HL-60 (cell line): ENCODE measurements at regions not wholly inside any gene's neighbourhood (a gene's known extent, or its start where the extent isn't known, plus 50 kb on each side); places are given as distances from the start of the nearest gene placed in this dataset.
"Not testable (repeated sequence)": the region's sequence is repeated elsewhere in the genome, so short reads cannot be mapped to it uniquely, and the experiment has no call there.

ENCODE experiments used
- DNase-seq, 2 experiments: peaks; one replicate each; pipeline ENCODE4 v3.0.0-alpha.2; 2010 to 2020; ENCODE audit warnings: low read depth in 1 of 2, low spot score in 1 of 2
- H3K27ac ChIP-seq: fragments of 250-450 bp; sonication (Bioruptor Pico); replicated peaks from 2 replicates; pipeline ENCODE4 v1.5.1; 2020; ENCODE audit warnings: mild to moderate bottlenecking, moderate library complexity
- H3K27me3 ChIP-seq: fragments of 250-450 bp; sonication (Bioruptor Pico); 2 replicates; pipeline ENCODE4 v1.5.1; 2021; ENCODE audit warnings: mild to moderate bottlenecking, moderate library complexity; ENCODE audit not compliant: insufficient read depth, poor library complexity, severe bottlenecking
- H3K4me3 ChIP-seq: replicated peaks from 2 replicates; pipeline ENCODE4 v1.5.1; 2011; ENCODE audit warnings: mild to moderate bottlenecking, control low read depth, low read length; ENCODE audit not compliant: insufficient read depth
- GABPA ChIP-seq: IDR thresholded peaks from 2 replicates; pipeline ENCODE4 v1.6.1; 2012; ENCODE audit warnings: low read depth
- POLR2AphosphoS5 ChIP-seq: IDR thresholded peaks from 2 replicates; pipeline ENCODE4 v1.6.1; 2012; ENCODE audit warnings: low read depth
- SPI1 ChIP-seq: IDR thresholded peaks from 2 replicates; pipeline ENCODE4 v1.6.1; 2012; ENCODE audit warnings: low read depth, mild to moderate bottlenecking, borderline replicate concordance
- TF ChIP-seq, protein P1 (sequence below): IDR thresholded peaks from one replicate; pipeline ENCODE4 v1.5.1; 2011; ENCODE audit warnings: low read length, control low read depth, inconsistent platforms; ENCODE audit not compliant: insufficient read depth
- TF ChIP-seq, protein P2 (sequence below): IDR thresholded peaks from 2 replicates; pipeline ENCODE4 v1.6.1; 2012; ENCODE audit warnings: low read depth; ENCODE audit not compliant: insufficient replicate concordance

DNA sequence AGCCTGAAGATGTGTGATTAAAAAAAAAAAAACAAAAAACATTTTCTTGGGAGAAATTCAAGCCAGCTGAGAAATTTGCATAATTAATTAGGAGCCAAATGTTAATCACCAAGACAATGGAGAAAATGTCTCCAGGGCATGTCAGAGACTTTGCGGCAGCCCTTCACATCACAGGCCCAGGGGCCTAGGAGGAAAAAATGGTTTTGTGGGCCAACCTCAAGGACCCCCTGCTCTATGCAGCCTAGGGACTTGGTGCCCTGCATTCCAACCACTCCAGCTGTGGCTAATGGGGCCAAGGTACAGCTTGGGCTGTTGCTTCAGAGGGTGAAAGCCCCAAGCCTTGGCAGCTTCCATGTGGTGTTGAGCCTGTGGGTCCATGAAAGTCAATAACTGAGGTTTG, 241.9 kb upstream of the THUMPD2 start:
- DNase-seq = no peak
- Histone ChIP-seq H3K27me3 (no peaks in the 10 kb centered on the region), H3K4me3 (no peak overlapping the region), H3K27ac (no peak overlapping the region)
- TF ChIP-seq, protein P1, sequence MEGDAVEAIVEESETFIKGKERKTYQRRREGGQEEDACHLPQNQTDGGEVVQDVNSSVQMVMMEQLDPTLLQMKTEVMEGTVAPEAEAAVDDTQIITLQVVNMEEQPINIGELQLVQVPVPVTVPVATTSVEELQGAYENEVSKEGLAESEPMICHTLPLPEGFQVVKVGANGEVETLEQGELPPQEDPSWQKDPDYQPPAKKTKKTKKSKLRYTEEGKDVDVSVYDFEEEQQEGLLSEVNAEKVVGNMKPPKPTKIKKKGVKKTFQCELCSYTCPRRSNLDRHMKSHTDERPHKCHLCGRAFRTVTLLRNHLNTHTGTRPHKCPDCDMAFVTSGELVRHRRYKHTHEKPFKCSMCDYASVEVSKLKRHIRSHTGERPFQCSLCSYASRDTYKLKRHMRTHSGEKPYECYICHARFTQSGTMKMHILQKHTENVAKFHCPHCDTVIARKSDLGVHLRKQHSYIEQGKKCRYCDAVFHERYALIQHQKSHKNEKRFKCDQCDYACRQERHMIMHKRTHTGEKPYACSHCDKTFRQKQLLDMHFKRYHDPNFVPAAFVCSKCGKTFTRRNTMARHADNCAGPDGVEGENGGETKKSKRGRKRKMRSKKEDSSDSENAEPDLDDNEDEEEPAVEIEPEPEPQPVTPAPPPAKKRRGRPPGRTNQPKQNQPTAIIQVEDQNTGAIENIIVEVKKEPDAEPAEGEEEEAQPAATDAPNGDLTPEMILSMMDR = no peak
- TF ChIP-seq SPI1 (no peak), POLR2AphosphoS5 (no peak), GABPA (no peak)
- TF ChIP-seq, protein P2, sequence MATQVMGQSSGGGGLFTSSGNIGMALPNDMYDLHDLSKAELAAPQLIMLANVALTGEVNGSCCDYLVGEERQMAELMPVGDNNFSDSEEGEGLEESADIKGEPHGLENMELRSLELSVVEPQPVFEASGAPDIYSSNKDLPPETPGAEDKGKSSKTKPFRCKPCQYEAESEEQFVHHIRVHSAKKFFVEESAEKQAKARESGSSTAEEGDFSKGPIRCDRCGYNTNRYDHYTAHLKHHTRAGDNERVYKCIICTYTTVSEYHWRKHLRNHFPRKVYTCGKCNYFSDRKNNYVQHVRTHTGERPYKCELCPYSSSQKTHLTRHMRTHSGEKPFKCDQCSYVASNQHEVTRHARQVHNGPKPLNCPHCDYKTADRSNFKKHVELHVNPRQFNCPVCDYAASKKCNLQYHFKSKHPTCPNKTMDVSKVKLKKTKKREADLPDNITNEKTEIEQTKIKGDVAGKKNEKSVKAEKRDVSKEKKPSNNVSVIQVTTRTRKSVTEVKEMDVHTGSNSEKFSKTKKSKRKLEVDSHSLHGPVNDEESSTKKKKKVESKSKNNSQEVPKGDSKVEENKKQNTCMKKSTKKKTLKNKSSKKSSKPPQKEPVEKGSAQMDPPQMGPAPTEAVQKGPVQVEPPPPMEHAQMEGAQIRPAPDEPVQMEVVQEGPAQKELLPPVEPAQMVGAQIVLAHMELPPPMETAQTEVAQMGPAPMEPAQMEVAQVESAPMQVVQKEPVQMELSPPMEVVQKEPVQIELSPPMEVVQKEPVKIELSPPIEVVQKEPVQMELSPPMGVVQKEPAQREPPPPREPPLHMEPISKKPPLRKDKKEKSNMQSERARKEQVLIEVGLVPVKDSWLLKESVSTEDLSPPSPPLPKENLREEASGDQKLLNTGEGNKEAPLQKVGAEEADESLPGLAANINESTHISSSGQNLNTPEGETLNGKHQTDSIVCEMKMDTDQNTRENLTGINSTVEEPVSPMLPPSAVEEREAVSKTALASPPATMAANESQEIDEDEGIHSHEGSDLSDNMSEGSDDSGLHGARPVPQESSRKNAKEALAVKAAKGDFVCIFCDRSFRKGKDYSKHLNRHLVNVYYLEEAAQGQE = no peak

DNA sequence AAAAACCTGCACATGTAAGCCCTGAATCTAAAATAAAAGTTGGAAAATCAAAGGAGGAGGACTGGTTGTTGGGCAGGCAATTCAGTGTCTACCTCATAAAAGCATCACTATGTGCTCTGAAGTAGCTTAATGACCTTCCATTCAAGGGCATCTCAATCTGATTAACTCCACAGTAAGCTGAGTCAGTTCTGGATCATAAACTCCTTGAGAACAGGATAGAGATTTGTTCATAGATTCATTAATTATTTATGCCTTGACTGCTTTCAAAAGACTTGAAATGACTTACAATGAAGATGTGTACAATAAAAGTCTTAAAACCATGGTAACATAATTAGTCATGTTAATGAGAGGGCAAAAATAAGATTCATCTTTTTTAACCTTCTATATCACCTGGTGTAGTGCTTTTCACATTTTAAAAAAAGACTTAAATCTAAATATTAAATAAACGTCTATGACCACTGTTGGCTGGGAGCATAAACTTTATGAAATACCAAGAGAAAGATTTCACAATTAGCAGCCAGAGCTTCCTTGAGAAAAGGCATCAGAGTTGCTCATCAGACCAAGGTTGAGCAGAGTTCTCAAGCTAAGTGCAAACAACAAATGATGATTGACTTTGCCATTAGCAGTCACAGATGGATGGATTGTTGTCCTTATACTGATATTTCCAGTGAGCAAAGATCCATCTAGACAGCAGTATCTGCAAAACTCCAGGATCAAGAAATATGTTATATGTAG, 237.3 kb upstream of the THUMPD2 start:
- no peak overlapping the region for H3K4me3 ChIP-seq
- no peaks in the 10 kb centered on the region for H3K27me3 ChIP-seq
- DNase-seq = no peak
- no peak overlapping the region for H3K27ac ChIP-seq
- TF ChIP-seq, protein P1 = no peak
- TF ChIP-seq GABPA (no peak), SPI1 (no peak), POLR2AphosphoS5 (no peak)
- TF ChIP-seq, protein P2 = no peak

DNA sequence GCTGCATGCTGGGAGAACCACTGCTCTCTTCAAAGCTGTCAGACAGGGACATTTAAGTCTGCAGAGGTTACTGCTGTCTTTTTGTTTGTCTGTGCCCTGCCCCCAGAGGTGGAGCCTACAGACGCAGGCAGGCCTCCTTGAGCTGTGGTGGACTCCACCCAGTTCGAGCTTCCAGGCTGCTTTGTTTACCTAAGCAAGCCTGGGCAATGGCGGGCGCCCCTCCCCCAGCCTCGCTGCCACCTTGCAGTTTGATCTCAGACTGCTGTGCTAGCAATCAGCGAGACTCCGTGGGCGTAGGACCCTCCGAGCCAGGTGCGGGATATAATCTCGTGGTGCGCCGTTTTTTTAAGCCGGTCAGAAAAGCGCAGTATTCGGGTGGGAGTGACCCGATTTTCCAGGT, 234.9 kb upstream of the THUMPD2 start:
- not testable (repeated sequence) for H3K4me3 ChIP-seq, H3K27me3 ChIP-seq, H3K27ac ChIP-seq, DNase-seq

DNA sequence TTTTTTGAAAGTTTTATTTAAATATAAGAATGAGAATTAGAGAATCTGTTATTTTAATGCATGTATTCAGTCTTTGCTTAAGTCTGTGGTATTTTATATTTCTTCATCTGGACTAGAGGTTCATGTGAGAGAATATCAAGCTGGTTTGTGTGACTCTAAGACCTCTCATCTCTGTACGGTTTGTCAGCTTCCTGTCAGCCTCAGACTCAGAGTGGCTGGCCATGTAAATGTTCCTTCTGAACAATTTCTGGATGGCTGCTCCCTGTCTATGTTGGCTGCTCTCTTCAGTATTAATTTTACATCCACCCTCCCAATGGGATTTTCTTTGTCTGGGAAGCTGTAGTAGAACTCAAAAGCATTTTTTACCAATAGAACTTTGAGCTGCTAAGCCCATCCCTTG, 225.3 kb upstream of the THUMPD2 start:
- Histone ChIP-seq H3K27me3 (no peaks in the 10 kb centered on the region), H3K4me3 (no peak overlapping the region), H3K27ac (no peak overlapping the region)
- TF ChIP-seq GABPA = no peak
- TF ChIP-seq POLR2AphosphoS5 = no peak
- TF ChIP-seq, protein P1 = no peak
- TF ChIP-seq SPI1 = no peak
- TF ChIP-seq, protein P2 = no peak
- no peak for DNase-seq
